SU-DHL-6 (cell line): ENCODE measurements at regions not wholly inside any gene's neighbourhood (a gene's known extent, or its start where the extent isn't known, plus 50 kb on each side); places are given as distances from the start of the nearest gene placed in this dataset.

Experiments used
- CTCF ChIP-seq: fragments of 200-600 bp; sonication (generic); IDR thresholded peaks from one replicate; pipeline ENCODE4 v1.5.1; 2017; ENCODE audit warnings: antibody characterized with exemption, mild to moderate bottlenecking, low read length, moderate library complexity; ENCODE audit not compliant: insufficient read depth, poor library complexity, severe bottlenecking
- EZH2phosphoT487 ChIP-seq: fragments of 200-600 bp; sonication (generic), shearing (Covaris generic); conservative IDR thresholded peaks from 2 replicates; pipeline ENCODE4 v1.6.1; 2018; ENCODE audit warnings: mild to moderate bottlenecking, antibody characterized with exemption, low read length, moderate library complexity, mixed read lengths

DNA sequence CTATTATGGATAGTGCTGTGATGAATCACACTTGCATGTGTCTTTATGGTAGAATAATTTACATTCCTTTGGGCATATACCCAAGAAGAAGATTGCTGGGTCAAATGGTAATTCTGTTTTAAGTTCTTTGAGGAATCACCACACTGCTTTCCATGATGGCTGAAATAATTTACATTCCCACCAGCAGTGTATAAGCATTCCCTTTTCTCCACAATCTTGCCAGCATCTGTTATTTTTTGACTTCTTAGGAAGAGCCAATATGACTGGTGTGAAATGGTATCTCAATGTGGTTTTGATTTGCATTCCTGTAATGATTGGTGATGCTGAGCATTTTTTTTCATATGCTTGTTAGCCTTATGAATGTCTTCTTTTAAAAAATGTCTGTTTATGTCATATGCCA is 1120.2 kb downstream of the ARAP2 start:
- TF ChIP-seq EZH2phosphoT487 (no peak), CTCF (no peak)
